Ishikawa (cell line): ENCODE measurements at regions not wholly inside any gene's neighbourhood (a gene's known extent, or its start where the extent isn't known, plus 50 kb on each side); places are given as distances from the start of the nearest gene placed in this dataset.

Source experiments
- CEBPB ChIP-seq: IDR thresholded peaks from 2 replicates; pipeline ENCODE4 v1.6.1; 2012
- CREB1 ChIP-seq: IDR thresholded peaks from 2 replicates; pipeline ENCODE4 v1.6.1; 2012; ENCODE audit warnings: low read depth
- EGR1 ChIP-seq: IDR thresholded peaks from 2 replicates; pipeline ENCODE4 v1.6.1; 2012
- EP300 ChIP-seq: IDR thresholded peaks from 2 replicates; pipeline ENCODE4 v1.6.1; 2012; ENCODE audit warnings: borderline replicate concordance
- FOXM1 ChIP-seq: IDR thresholded peaks from 2 replicates; pipeline ENCODE4 v1.6.1; 2012; ENCODE audit warnings: low read depth, borderline replicate concordance
- MAX ChIP-seq: IDR thresholded peaks from 2 replicates; pipeline ENCODE4 v1.6.1; 2012
- NFIC ChIP-seq: IDR thresholded peaks from 2 replicates; pipeline ENCODE4 v1.6.1; 2012
- RAD21 ChIP-seq: IDR thresholded peaks from 2 replicates; pipeline ENCODE4 v1.6.1; 2012; ENCODE audit warnings: low read depth
- REST ChIP-seq: IDR thresholded peaks from 2 replicates; pipeline ENCODE4 v1.6.1; 2012; ENCODE audit warnings: low read depth, mild to moderate bottlenecking
- TAF1 ChIP-seq: IDR thresholded peaks from 2 replicates; pipeline ENCODE4 v1.6.1; 2012; ENCODE audit warnings: low read depth, mild to moderate bottlenecking
- TCF12 ChIP-seq: IDR thresholded peaks from 2 replicates; pipeline ENCODE4 v1.6.1; 2012; ENCODE audit warnings: low read depth
- TEAD4 ChIP-seq: IDR thresholded peaks from 2 replicates; pipeline ENCODE4 v1.6.1; 2012
- USF1 ChIP-seq: IDR thresholded peaks from 2 replicates; pipeline ENCODE4 v1.6.1; 2012
- YY1 ChIP-seq: IDR thresholded peaks from 2 replicates; pipeline ENCODE4 v1.6.1; 2012; ENCODE audit warnings: low read depth
- ZBTB7A ChIP-seq: IDR thresholded peaks from 2 replicates; pipeline ENCODE4 v1.6.1; 2012; ENCODE audit warnings: low read depth

GRCh38 chr21:43345746-43346409 lies 81.1 kb downstream of the SIK1 start:
- 0 out of 2 replicates have a peak, but pooled peaks have one; percentile 24 for TF ChIP-seq USF1
- no peak for TF ChIP-seq RAD21

GRCh38 chr21:43345046-43345745 lies 81.7 kb downstream of the SIK1 start:
- TF ChIP-seq EP300 = no peak
- TF ChIP-seq REST = no peak
- TF ChIP-seq USF1 = no peak
- no peak for TF ChIP-seq FOXM1
- TF ChIP-seq TCF12 = no peak
- no peak for TF ChIP-seq MAX
- TF ChIP-seq TAF1 = no peak
- no peak for TF ChIP-seq CEBPB
- TF ChIP-seq CREB1 = no peak
- TF ChIP-seq TEAD4 = no peak
- no peak for TF ChIP-seq YY1
- no peak for TF ChIP-seq NFIC
- no peak for TF ChIP-seq RAD21
- TF ChIP-seq EGR1 = no peak
- no peak for TF ChIP-seq ZBTB7A

GRCh38 chr21:43343992-43344886 lies 82.7 kb downstream of the SIK1 start:
- no peak for TF ChIP-seq ZBTB7A
- TF ChIP-seq TCF12 = no peak
- TF ChIP-seq EGR1 = no peak
- no peak for TF ChIP-seq TEAD4
- no peak for TF ChIP-seq USF1
- no peak for TF ChIP-seq TAF1
- TF ChIP-seq CREB1 = no peak
- TF ChIP-seq YY1 = no peak
- no peak for TF ChIP-seq REST
- no peak for TF ChIP-seq CEBPB
- TF ChIP-seq FOXM1 = no peak
- TF ChIP-seq RAD21 = no peak
- no peak for TF ChIP-seq EP300
- TF ChIP-seq MAX = no peak
- no peak for TF ChIP-seq NFIC

GRCh38 chr21:43343095-43343991 lies 83.6 kb downstream of the SIK1 start:
- TF ChIP-seq TAF1 = no peak
- peak; percentile 60 for TF ChIP-seq TEAD4
- TF ChIP-seq RAD21 = peak; percentile 36; the same call in 1 of the 2 replicates
